Keratinocyte (primary cell): ENCODE measurements at regions not wholly inside any gene's neighbourhood (a gene's known extent, or its start where the extent isn't known, plus 50 kb on each side); places are given as distances from the start of the nearest gene placed in this dataset.

Source experiments
- DNase-seq: peaks from one replicate; pipeline ENCODE4 v3.0.0-alpha.2; 2011; ENCODE audit warnings: low read depth, missing footprints, low spot score
- FAIRE-seq: peaks from 2 replicates; lab custom pipeline; 2011; peaks lifted over from hg19 to GRCh38; lab: Jason Lieb, UNC
- H2AFZ ChIP-seq: 2 replicates; pipeline ENCODE4 v1.6.0; 2012; ENCODE audit warnings: low read length, control low read depth, inconsistent platforms; ENCODE audit not compliant: control insufficient read depth
- H3K27ac ChIP-seq: 2 replicates; pipeline ENCODE4 v1.5.1; 2011; ENCODE audit warnings: low read length; ENCODE audit not compliant: control insufficient read depth, insufficient read depth
- H3K27me3 ChIP-seq: 3 replicates; pipeline ENCODE4 v1.6.0; 2011; ENCODE audit warnings: low read length; ENCODE audit not compliant: control insufficient read depth, insufficient read depth; ENCODE audit errors: extremely low read depth
- H3K36me3 ChIP-seq, 2 experiments: 2 replicates in 1 of 2; 3 replicates in 1 of 2; pipeline ENCODE4 v1.5.1; 2011; ENCODE audit warnings: low read length in 2 of 2, mild to moderate bottlenecking in 1 of 2; ENCODE audit not compliant: control insufficient read depth in 2 of 2, insufficient read depth in 2 of 2; ENCODE audit errors: extremely low read depth in 1 of 2
- H3K4me1 ChIP-seq: 3 replicates; pipeline ENCODE4 v1.5.1; 2011; ENCODE audit warnings: low read length; ENCODE audit not compliant: control insufficient read depth, insufficient read depth; ENCODE audit errors: extremely low read depth
- H3K4me2 ChIP-seq: 3 replicates; pipeline ENCODE4 v1.6.0; 2011; ENCODE audit warnings: low read depth, low read length; ENCODE audit not compliant: control insufficient read depth, insufficient read depth; ENCODE audit errors: extremely low read depth
- H3K4me3 ChIP-seq, 3 experiments: fragments of 200-600 bp in 1 of 3; sonication (generic) in 1 of 3; 2 replicates in 2 of 3; 3 replicates in 1 of 3; pipeline ENCODE4 v1.5.1; 2011 to 2016; ENCODE audit warnings: low read length in 3 of 3, mild to moderate bottlenecking in 3 of 3, control low read depth in 2 of 3, inconsistent platforms in 1 of 3, low read depth in 1 of 3, mixed read lengths in 1 of 3, mixed run types in 1 of 3, moderate library complexity in 1 of 3; ENCODE audit not compliant: control insufficient read depth in 2 of 3, insufficient read depth in 2 of 3; ENCODE audit errors: extremely low read depth in 1 of 3
- H3K79me2 ChIP-seq: 2 replicates; pipeline ENCODE4 v1.6.0; 2012; ENCODE audit warnings: low read length; ENCODE audit not compliant: control insufficient read depth, insufficient read depth
- H3K9ac ChIP-seq: 3 replicates; pipeline ENCODE4 v1.6.0; 2011; ENCODE audit warnings: low read length; ENCODE audit not compliant: control insufficient read depth, insufficient read depth; ENCODE audit errors: extremely low read depth
- H3K9me1 ChIP-seq: 3 replicates; pipeline ENCODE4 v1.6.0; 2011; ENCODE audit warnings: low read length; ENCODE audit not compliant: control insufficient read depth, insufficient read depth; ENCODE audit errors: extremely low read depth
- H3K9me3 ChIP-seq: 2 replicates; pipeline ENCODE4 v1.5.1; 2012; ENCODE audit warnings: low read depth, low read length; ENCODE audit not compliant: control insufficient read depth
- H4K20me1 ChIP-seq: 3 replicates; pipeline ENCODE4 v1.6.0; 2011; ENCODE audit warnings: low read length; ENCODE audit not compliant: control insufficient read depth, insufficient read depth; ENCODE audit errors: extremely low read depth
- EZH2 ChIP-seq: IDR thresholded peaks from one replicate; pipeline ENCODE4 v1.6.1; 2012; ENCODE audit warnings: inconsistent platforms, mild to moderate bottlenecking, low read length, moderate library complexity
- dilution Hi-C: fragments of 300-500 bp; cut with MboI; formaldehyde crosslinking; loops from one replicate; pipeline ENCODE4 v1.7.0; 2020; ENCODE audit warnings: low sequenced_read_pairs; ENCODE audit not compliant: extremely low pct_ligation_motif_present
- TF ChIP-seq, protein P1 (sequence below), 3 experiments: IDR thresholded peaks in 1 of 3; conservative IDR thresholded peaks in 1 of 3; optimal IDR thresholded peaks in 1 of 3; 2 replicates in 2 of 3; 3 replicates in 1 of 3; pipeline versions ENCODE3 to v1.5.1; 2011; ENCODE audit warnings: low read length in 3 of 3, mild to moderate bottlenecking in 3 of 3, moderate library complexity in 2 of 3, control low read depth in 1 of 3, inconsistent platforms in 1 of 3; ENCODE audit not compliant: insufficient read depth in 2 of 3; ENCODE audit errors: extremely low read depth in 1 of 3

DNA sequence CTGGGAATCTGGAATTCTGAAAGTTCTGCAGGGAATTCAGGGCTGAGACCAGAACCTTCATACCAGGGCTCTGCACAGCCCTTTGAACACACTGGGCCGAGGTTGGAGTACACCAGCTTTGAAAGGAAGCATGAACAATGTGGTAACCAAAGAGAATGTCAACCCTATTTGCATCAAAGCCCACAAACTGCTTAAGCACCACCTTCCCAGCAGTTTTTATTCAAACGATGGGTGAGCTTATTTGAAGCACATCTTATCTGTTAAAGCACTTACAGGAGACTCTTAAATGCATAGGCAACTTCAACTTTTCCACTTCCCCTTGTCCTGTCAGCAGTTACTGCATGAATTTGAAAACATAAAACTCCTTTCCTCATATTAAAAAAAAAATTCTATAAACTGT, 96.6 kb downstream of the TXNL1 start:
- H3K9me1 ChIP-seq, result no peaks in the 10 kb centered on the region
- DNase-seq (no peak), FAIRE-seq (no peak)
- H3K4me1 ChIP-seq, result no peaks in the 10 kb centered on the region
- H3K9ac ChIP-seq, result no peak overlapping the region
- no peak overlapping the region for H3K27ac ChIP-seq
- H4K20me1 ChIP-seq, result no peaks in the 10 kb centered on the region
- no peak overlapping the region for H2AFZ ChIP-seq
- H3K36me3 ChIP-seq, result no peaks in the 10 kb centered on the region
- no peak overlapping the region for H3K4me2 ChIP-seq
- H3K4me3 ChIP-seq, result no peak overlapping the region
- TF ChIP-seq, protein P1, sequence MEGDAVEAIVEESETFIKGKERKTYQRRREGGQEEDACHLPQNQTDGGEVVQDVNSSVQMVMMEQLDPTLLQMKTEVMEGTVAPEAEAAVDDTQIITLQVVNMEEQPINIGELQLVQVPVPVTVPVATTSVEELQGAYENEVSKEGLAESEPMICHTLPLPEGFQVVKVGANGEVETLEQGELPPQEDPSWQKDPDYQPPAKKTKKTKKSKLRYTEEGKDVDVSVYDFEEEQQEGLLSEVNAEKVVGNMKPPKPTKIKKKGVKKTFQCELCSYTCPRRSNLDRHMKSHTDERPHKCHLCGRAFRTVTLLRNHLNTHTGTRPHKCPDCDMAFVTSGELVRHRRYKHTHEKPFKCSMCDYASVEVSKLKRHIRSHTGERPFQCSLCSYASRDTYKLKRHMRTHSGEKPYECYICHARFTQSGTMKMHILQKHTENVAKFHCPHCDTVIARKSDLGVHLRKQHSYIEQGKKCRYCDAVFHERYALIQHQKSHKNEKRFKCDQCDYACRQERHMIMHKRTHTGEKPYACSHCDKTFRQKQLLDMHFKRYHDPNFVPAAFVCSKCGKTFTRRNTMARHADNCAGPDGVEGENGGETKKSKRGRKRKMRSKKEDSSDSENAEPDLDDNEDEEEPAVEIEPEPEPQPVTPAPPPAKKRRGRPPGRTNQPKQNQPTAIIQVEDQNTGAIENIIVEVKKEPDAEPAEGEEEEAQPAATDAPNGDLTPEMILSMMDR (optimal IDR thresholded peaks at IDR 0.05 in 1 of 3, IDR thresholded peaks at IDR 0.05 in 1 of 3, conservative IDR thresholded peaks at IDR 0.05 in 1 of 3; ENCODE audit: extremely low read depth in 1 of 3, insufficient read depth in 2 of 3, low read length in 3 of 3), result no peak
- no peak for TF ChIP-seq EZH2
- no peaks in the 10 kb centered on the region for H3K79me2 ChIP-seq
- dilution Hi-C loops, result no loop called here
- no peaks in the 10 kb centered on the region for H3K27me3 ChIP-seq
- no peaks in the 10 kb centered on the region for H3K9me3 ChIP-seq

DNA sequence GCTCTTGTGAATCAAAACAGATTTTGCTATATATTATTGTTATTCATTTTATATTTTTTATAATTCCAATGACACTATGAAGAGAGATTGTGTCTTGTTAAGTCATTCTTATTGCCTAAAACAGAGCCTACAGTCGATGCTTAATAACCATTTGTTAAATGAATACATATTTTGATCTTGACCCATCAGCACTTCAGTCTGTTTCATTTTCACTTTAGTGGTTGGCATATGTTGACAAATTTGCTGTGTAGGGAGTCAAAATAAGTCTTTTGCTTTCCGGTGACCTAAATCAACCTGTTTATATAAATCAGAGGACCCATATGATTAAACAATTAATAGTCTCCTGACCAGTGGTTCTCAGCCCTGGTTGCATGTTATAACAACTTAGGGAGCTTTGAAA, 97.1 kb downstream of the TXNL1 start:
- Histone ChIP-seq H3K9ac (no peak overlapping the region), H3K79me2 (no peaks in the 10 kb centered on the region), H3K27ac (no peak overlapping the region), H2AFZ (no peak overlapping the region), H3K4me3 (no peak overlapping the region), H3K4me1 (no peaks in the 10 kb centered on the region), H3K36me3 (no peaks in the 10 kb centered on the region), H4K20me1 (no peaks in the 10 kb centered on the region), H3K9me1 (no peaks in the 10 kb centered on the region), H3K27me3 (no peaks in the 10 kb centered on the region), H3K4me2 (no peak overlapping the region), H3K9me3 (no peaks in the 10 kb centered on the region)
- no peak for DNase-seq
- TF ChIP-seq, protein P1 (optimal IDR thresholded peaks at IDR 0.05 in 1 of 3, IDR thresholded peaks at IDR 0.05 in 1 of 3, conservative IDR thresholded peaks at IDR 0.05 in 1 of 3; ENCODE audit: extremely low read depth in 1 of 3, insufficient read depth in 2 of 3, low read length in 3 of 3), result no peak
- TF ChIP-seq EZH2, result no peak
- dilution Hi-C loops, result no loop called here
- no peak for FAIRE-seq
